ENCODE measurements at regions not wholly inside any gene's neighbourhood (a gene's known extent, or its start where the extent isn't known, plus 50 kb on each side); places are given as distances from the start of the nearest gene placed in this dataset.

GRCh38 chr7:13386741-13387140 is 602.7 kb downstream of the ETV1 start:
- 63 to 75% methylated on average over 1 of the region's 1 CpG for WGBS, 2 donors
- Histone ChIP-seq H3K4me1 (no peaks in the 10 kb centered on the region), H3K9me3 (no peaks in the 10 kb centered on the region), H3K27me3 (no peaks in the 10 kb centered on the region), H3K27ac (no peak overlapping the region), H3K36me3 (no peaks in the 10 kb centered on the region), H3K4me3 (no peak overlapping the region)
- ATAC-seq = no peak
- intact Hi-C loops (cut with DNase I) = no loop called here
- TF ChIP-seq CTCF (IDR thresholded peaks at IDR 0.05) = no peak
- DNase-seq = no peak
- FAIRE-seq = no peak

- Histone ChIP-seq H3K27me3 (peaks cover 0 to 5% (median 0%) of the 10 kb centered on the region in 4 donors), H3K36me3 (no peaks in the 10 kb centered on the region), H3K4me1 (no peaks in the 10 kb centered on the region), H3K27ac (no peak overlapping the region), H3K9me3 (no peaks in the 10 kb centered on the region), H3K4me3 (no peak overlapping the region)
- TF ChIP-seq CTCF (IDR thresholded peaks at IDR 0.05) = no peak
- intact Hi-C loops (cut with DNase I) = no loop called here
- FAIRE-seq (no peak), DNase-seq (no peak), ATAC-seq (no peak)
- 43 to 55% methylated on average over 2 of the region's 2 CpGs for WGBS, 2 donors
Measured at GRCh38 chr7:13407911-13408310, 581.6 kb downstream of the ETV1 start.

- Histone ChIP-seq H3K27me3 (peaks cover 0 to under 1% (median 0%) of the 10 kb centered on the region in 4 donors), H3K4me1 (no peaks in the 10 kb centered on the region), H3K9me3 (no peaks in the 10 kb centered on the region), H3K36me3 (no peaks in the 10 kb centered on the region), H3K27ac (no peak overlapping the region), H3K4me3 (no peak overlapping the region)
- intact Hi-C loops (cut with DNase I) = no loop called here
- no peak for ATAC-seq
- DNase-seq = no peak
- no peak for FAIRE-seq
- TF ChIP-seq CTCF (IDR thresholded peaks at IDR 0.05) = no peak
Measured at GRCh38 chr7:13411151-13411550, 578.3 kb downstream of the ETV1 start.

GRCh38 chr7:13411636-13412035 is 577.8 kb downstream of the ETV1 start:
- ATAC-seq = no peak
- TF ChIP-seq CTCF (IDR thresholded peaks at IDR 0.05) = no peak
- intact Hi-C loops (cut with DNase I) = no loop called here
- no peaks in the 10 kb centered on the region for H3K36me3 ChIP-seq
- H3K27me3 ChIP-seq = no peaks in the 10 kb centered on the region
- no peaks in the 10 kb centered on the region for H3K9me3 ChIP-seq
- H3K27ac ChIP-seq = no peak overlapping the region
- FAIRE-seq = no peak
- 72 to 81% methylated on average over 3 of the region's 3 CpGs for WGBS, 2 donors
- no peak for DNase-seq
- H3K4me1 ChIP-seq = no peaks in the 10 kb centered on the region
- no peak overlapping the region for H3K4me3 ChIP-seq

- Histone ChIP-seq H3K36me3 (no peaks in the 10 kb centered on the region), H3K9me3 (no peaks in the 10 kb centered on the region), H3K4me1 (no peaks in the 10 kb centered on the region), H3K27ac (no peak overlapping the region), H3K27me3 (no peaks in the 10 kb centered on the region), H3K4me3 (no peak overlapping the region)
- no peak for FAIRE-seq
- intact Hi-C loops (cut with DNase I) = no loop called here
- no peak for TF ChIP-seq CTCF (IDR thresholded peaks at IDR 0.05)
- no peak for DNase-seq
- peak in 3 of 4 donors; percentile 8 to 30 (median 25) for ATAC-seq
Measured at GRCh38 chr7:13414181-13414580, 575.3 kb downstream of the ETV1 start.
